ENCODE measurements at regions not wholly inside any gene's neighbourhood (a gene's known extent, or its start where the extent isn't known, plus 50 kb on each side); places are given as distances from the start of the nearest gene placed in this dataset.

GRCh38 chr5:23396346-23396745 is 111.1 kb upstream of the PRDM9 start:
- H3K4me1 ChIP-seq = no peaks in the 10 kb centered on the region
- intact Hi-C loops (cut with DNase I) = no loop called here
- H3K9me3 ChIP-seq = no peaks in the 10 kb centered on the region
- TF ChIP-seq, protein P1, sequence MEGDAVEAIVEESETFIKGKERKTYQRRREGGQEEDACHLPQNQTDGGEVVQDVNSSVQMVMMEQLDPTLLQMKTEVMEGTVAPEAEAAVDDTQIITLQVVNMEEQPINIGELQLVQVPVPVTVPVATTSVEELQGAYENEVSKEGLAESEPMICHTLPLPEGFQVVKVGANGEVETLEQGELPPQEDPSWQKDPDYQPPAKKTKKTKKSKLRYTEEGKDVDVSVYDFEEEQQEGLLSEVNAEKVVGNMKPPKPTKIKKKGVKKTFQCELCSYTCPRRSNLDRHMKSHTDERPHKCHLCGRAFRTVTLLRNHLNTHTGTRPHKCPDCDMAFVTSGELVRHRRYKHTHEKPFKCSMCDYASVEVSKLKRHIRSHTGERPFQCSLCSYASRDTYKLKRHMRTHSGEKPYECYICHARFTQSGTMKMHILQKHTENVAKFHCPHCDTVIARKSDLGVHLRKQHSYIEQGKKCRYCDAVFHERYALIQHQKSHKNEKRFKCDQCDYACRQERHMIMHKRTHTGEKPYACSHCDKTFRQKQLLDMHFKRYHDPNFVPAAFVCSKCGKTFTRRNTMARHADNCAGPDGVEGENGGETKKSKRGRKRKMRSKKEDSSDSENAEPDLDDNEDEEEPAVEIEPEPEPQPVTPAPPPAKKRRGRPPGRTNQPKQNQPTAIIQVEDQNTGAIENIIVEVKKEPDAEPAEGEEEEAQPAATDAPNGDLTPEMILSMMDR (IDR thresholded peaks at IDR 0.05) = no peak
- ATAC-seq = no peak
- no peak for DNase-seq
- no peak overlapping the region for H3K4me3 ChIP-seq
- no peaks in the 10 kb centered on the region for H3K27me3 ChIP-seq
- no peak overlapping the region for H3K27ac ChIP-seq
- no peaks in the 10 kb centered on the region for H3K36me3 ChIP-seq

- TF ChIP-seq, protein P1 (IDR thresholded peaks at IDR 0.05) = no peak
- ATAC-seq = no peak
- no peaks in the 10 kb centered on the region for H3K9me3 ChIP-seq
- no peaks in the 10 kb centered on the region for H3K36me3 ChIP-seq
- H3K27me3 ChIP-seq = no peaks in the 10 kb centered on the region
- H3K4me3 ChIP-seq = no peak overlapping the region
- DNase-seq = no peak
- no peaks in the 10 kb centered on the region for H3K4me1 ChIP-seq
- H3K27ac ChIP-seq = no peak overlapping the region
- intact Hi-C loops (cut with DNase I) = no loop called here
Observed at GRCh38 chr5:23389291-23390101, 117.9 kb upstream of the PRDM9 start.

DNA sequence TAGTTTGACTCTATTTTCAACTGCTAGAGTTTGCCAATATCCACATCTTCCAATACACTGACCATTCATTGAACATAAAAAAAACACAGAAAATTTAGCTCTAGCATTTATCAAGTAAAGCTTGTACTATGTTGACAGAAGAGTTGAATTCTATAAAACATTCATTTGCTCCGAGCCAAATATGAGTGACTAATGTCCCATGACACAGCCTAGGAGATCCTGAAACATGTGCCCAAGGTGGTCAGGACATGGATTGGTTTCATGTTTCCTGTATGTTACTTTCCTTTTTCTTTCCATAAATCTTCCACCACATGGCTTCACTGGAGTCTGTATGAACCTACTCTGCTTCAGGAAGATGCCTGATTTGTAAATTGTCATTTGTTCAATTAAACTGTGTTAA is 122.4 kb upstream of the PRDM9 start:
- no peaks in the 10 kb centered on the region for H3K4me1 ChIP-seq
- ATAC-seq (no peak), DNase-seq (no peak)
- H3K27me3 ChIP-seq = no peaks in the 10 kb centered on the region
- H3K9me3 ChIP-seq = no peaks in the 10 kb centered on the region
- H3K27ac ChIP-seq = no peak overlapping the region
- no peaks in the 10 kb centered on the region for H3K36me3 ChIP-seq
- TF ChIP-seq, protein P1 (IDR thresholded peaks at IDR 0.05) = no peak
- no peak overlapping the region for H3K4me3 ChIP-seq
- intact Hi-C loops (cut with DNase I) = no loop called here

GRCh38 chr5:23372177-23372576 is 135.2 kb upstream of the PRDM9 start:
- Histone ChIP-seq H3K9me3 (no peaks in the 10 kb centered on the region), H3K4me3 (no peak overlapping the region), H3K27ac (no peak overlapping the region), H3K36me3 (no peaks in the 10 kb centered on the region), H3K27me3 (no peaks in the 10 kb centered on the region), H3K4me1 (no peaks in the 10 kb centered on the region)
- TF ChIP-seq, protein P1 (IDR thresholded peaks at IDR 0.05) = no peak
- DNase-seq = no peak
- intact Hi-C loops (cut with DNase I) = no loop called here
- ATAC-seq = no peak

DNA sequence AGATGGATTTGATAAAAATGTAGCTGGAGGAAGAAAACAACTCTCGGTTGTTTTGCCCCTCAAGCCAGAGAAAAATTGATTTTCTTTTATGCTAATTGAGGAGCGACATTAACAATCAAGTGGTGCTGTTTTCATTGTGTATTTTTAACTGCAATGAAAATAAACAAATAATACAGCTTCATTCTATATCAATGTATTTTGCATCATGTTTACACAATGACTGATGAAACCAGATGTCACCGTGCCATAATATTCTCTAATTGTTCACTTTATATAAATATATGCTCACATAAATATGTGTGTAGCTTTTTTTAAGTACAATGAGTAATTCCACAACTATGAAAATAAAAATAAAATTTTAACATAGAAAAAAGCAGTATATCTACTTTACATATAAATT is 139.0 kb upstream of the PRDM9 start:
- no peak for DNase-seq
- no peak for ATAC-seq

More for the DNA sequence above, 139.0 kb upstream of the PRDM9 start:
- Histone ChIP-seq H3K27me3 (no peaks in the 10 kb centered on the region), H3K4me3 (no peak overlapping the region), H3K9me3 (no peaks in the 10 kb centered on the region), H3K27ac (no peak overlapping the region), H3K4me1 (no peaks in the 10 kb centered on the region), H3K36me3 (no peaks in the 10 kb centered on the region)
- intact Hi-C loops (cut with DNase I) = no loop called here
- TF ChIP-seq, protein P1 (IDR thresholded peaks at IDR 0.05) = no peak
